Neuronal stem cell (in vitro differentiated cells): ENCODE measurements at regions not wholly inside any gene's neighbourhood (a gene's known extent, or its start where the extent isn't known, plus 50 kb on each side); places are given as distances from the start of the nearest gene placed in this dataset.

Source experiments
- DNase-seq: peaks from one replicate; pipeline ENCODE4 v3.0.0-alpha.2; 2013; ENCODE audit warnings: low spot score
- H2AFZ ChIP-seq: one replicate; pipeline ENCODE4 v1.6.1; 2013; ENCODE audit warnings: mild to moderate bottlenecking, low read length, inconsistent platforms
- H2AK5ac ChIP-seq: 2 replicates; pipeline ENCODE4 v1.6.1; 2013; ENCODE audit warnings: low read depth, mild to moderate bottlenecking, inconsistent platforms, low read length, moderate library complexity, mixed read lengths
- H2BK120ac ChIP-seq: 2 replicates; pipeline ENCODE4 v1.6.1; 2013; ENCODE audit warnings: low read depth, mild to moderate bottlenecking, inconsistent platforms, low read length, moderate library complexity, mixed read lengths
- H2BK12ac ChIP-seq: one replicate; pipeline ENCODE4 v1.6.1; 2013; ENCODE audit warnings: low read length, inconsistent platforms
- H2BK15ac ChIP-seq: 2 replicates; pipeline ENCODE4 v1.6.1; 2013; ENCODE audit warnings: mild to moderate bottlenecking, low read length, inconsistent platforms, mixed read lengths
- H2BK5ac ChIP-seq: one replicate; pipeline ENCODE4 v1.6.1; 2013; ENCODE audit warnings: inconsistent platforms, mild to moderate bottlenecking, low read length, moderate library complexity
- H3K14ac ChIP-seq: one replicate; pipeline ENCODE4 v1.6.1; 2013; ENCODE audit warnings: low read length, inconsistent platforms
- H3K18ac ChIP-seq: 2 replicates; pipeline ENCODE4 v1.6.1; 2013; ENCODE audit warnings: low read length, inconsistent platforms
- H3K23ac ChIP-seq: 2 replicates; pipeline ENCODE4 v1.6.1; 2013; ENCODE audit warnings: low read depth, mild to moderate bottlenecking, mixed read lengths, low read length, inconsistent platforms; ENCODE audit not compliant: poor library complexity
- H3K27ac ChIP-seq: replicated peaks from 3 replicates; pipeline ENCODE4 v1.5.1; 2013; ENCODE audit warnings: low read length, inconsistent platforms
- H3K27me3 ChIP-seq, 3 experiments: 2 replicates each; pipeline ENCODE4 v1.6.1; 2013; ENCODE audit warnings: low read length in 3 of 3, mild to moderate bottlenecking in 2 of 3, inconsistent platforms in 1 of 3, low read depth in 1 of 3, mixed read lengths in 1 of 3, moderate library complexity in 1 of 3; ENCODE audit not compliant: control insufficient read depth in 3 of 3, insufficient read depth in 3 of 3
- H3K36me3 ChIP-seq, 2 donors: replicated peaks in 1 of 2; 2 replicates each; pipeline ENCODE4 v1.6.1; 2013; ENCODE audit warnings: low read length in 2 of 2; ENCODE audit not compliant: control insufficient read depth in 2 of 2, insufficient read depth in 2 of 2
- H3K4ac ChIP-seq: 2 replicates; pipeline ENCODE4 v1.6.1; 2013; ENCODE audit warnings: inconsistent platforms, mild to moderate bottlenecking, low read length, moderate library complexity
- H3K4me1 ChIP-seq, 2 donors: 1 replicate in 1 of 2; 2 replicates in 1 of 2; pipeline ENCODE4 v1.6.1; 2013; ENCODE audit warnings: low read length in 2 of 2, low read depth in 1 of 2; ENCODE audit not compliant: control insufficient read depth in 2 of 2, insufficient read depth in 1 of 2
- H3K4me2 ChIP-seq: one replicate; pipeline ENCODE4 v1.6.1; 2013; ENCODE audit warnings: mild to moderate bottlenecking, low read length, inconsistent platforms; ENCODE audit not compliant: insufficient read depth, poor library complexity, severe bottlenecking
- H3K4me3 ChIP-seq, 2 donors: 2 replicates each; pipeline ENCODE4 v1.5.1; 2013; ENCODE audit warnings: low read length in 2 of 2, mild to moderate bottlenecking in 2 of 2, inconsistent platforms in 1 of 2, moderate library complexity in 1 of 2
- H3K79me1 ChIP-seq: one replicate; pipeline ENCODE4 v1.6.1; 2013; ENCODE audit warnings: low read depth, mild to moderate bottlenecking, inconsistent platforms, low read length, moderate library complexity
- H3K9ac ChIP-seq: one replicate; pipeline ENCODE4 v1.6.1; 2013; ENCODE audit warnings: mild to moderate bottlenecking, low read depth, low read length, inconsistent platforms; ENCODE audit not compliant: poor library complexity
- H3K9me3 ChIP-seq, 2 donors: replicated peaks in 1 of 2; 2 replicates each; pipeline versions ENCODE3 to v1.6.1; 2013; ENCODE audit warnings: low read length in 2 of 2, mild to moderate bottlenecking in 2 of 2, inconsistent platforms in 1 of 2, low read depth in 1 of 2, mixed read lengths in 1 of 2, moderate library complexity in 1 of 2; ENCODE audit not compliant: control insufficient read depth in 2 of 2, insufficient read depth in 1 of 2
- H4K8ac ChIP-seq: one replicate; pipeline ENCODE4 v1.6.1; 2013; ENCODE audit warnings: low read depth, mild to moderate bottlenecking, inconsistent platforms, low read length, moderate library complexity
- H4K91ac ChIP-seq: one replicate; pipeline ENCODE4 v1.6.1; 2013; ENCODE audit warnings: low read length, low read depth, mild to moderate bottlenecking, inconsistent platforms; ENCODE audit not compliant: poor library complexity
- WGBS, 2 donors: extraction: QIAGEN DNeasy Blood & Tissue Kit; methylation state at CpG; one replicate each; pipeline ENCODE4 v1.1.7; 2013; ENCODE audit warnings: missing lambda C conversion rate in 2 of 2, mixed read lengths in 1 of 2; ENCODE audit not compliant: insufficient read length in 2 of 2, insufficient replicate concordance in 1 of 2; ENCODE audit errors: extremely low coverage in 2 of 2; 5-methylcytosine and 5-hydroxymethylcytosine counted together

DNA sequence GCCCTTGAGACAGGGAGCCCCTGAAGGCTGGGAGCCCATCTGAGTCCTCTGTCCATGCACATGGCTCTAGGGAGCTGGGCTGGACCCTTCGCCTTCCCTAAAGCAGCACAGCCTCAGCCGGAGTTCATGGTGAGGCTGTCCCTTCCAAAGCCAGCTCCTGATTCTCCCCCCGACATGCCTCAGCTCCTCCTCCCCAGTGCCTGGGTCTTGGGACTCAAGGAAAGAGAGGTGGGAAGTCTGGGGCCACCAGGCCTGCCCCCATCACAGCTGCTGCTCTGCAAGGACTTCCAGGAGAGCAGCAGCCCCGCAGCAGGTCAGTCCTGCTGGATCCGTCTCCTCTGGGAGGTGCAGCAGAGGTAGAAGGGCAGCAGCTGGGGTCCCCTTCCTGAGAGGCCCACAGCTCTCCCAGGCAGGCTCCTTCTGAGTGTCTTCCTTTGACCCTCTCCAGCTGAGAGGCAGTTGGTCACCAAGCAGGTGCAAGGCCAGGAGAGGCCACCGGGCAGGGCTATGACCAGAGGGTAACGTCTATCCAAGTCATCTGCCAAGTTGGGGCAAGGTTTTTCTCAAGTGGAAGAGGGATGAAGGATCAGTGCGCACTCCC lies 90.5 kb downstream of the ADRA2C start:
- WGBS, 2 donors = no CpG with 5 or more reads among the region's 8 CpGs

DNA sequence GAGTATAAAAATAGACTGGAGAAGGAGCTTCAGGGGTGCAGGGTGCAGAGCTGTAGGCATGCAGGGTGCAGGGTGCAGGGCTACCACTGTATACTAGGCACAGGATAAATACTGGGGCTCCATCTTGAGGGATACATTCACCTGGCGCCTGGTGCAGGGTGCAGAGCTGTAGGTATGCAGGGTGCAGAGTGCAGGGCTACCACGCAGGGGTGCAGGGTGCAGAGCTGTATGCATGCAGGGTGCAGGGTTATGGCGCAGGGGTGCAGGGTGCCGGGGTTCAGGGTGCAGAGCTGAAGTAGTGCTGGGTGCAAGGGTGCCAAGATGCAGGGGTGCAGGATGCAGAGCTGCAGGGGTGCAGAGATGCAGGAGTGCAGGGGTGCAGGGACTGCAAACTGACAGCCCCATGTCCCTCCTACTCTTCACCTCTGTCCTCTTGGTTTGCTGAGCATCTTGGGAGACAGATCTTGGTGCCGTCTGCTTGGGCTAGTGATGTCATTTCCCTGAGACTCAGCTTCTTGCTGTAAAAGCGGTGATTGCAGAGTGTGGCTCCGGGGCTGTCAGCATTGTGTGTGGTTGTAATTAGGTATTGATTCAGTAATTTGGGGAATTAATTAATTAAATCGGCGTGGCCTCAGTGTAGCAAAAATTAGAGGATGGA lies 91.2 kb downstream of the ADRA2C start:
- H3K36me3 ChIP-seq = no peaks in the 10 kb centered on the region

More for the DNA sequence above, 90.5 kb downstream of the ADRA2C start:
- Histone ChIP-seq H2BK120ac (peak overlapping the region; percentile 16), H2AK5ac (peak overlapping the region; percentile 20), H4K91ac (no peak overlapping the region), H3K4me2 (no peak overlapping the region), H3K36me3 (no peaks in the 10 kb centered on the region), H3K27ac (no peak overlapping the region), H3K4me1 (peaks cover 0 to 3% of the 10 kb centered on the region in 2 donors), H3K9ac (no peak overlapping the region), H2BK12ac (no peak overlapping the region), H2BK5ac (peak overlapping the region; percentile 10), H3K4ac (no peak overlapping the region), H2BK15ac (no peak overlapping the region), H3K27me3 (peaks cover 0 to 47% (median 0%) of the 10 kb centered on the region in 3 experiments), H2AFZ (no peak overlapping the region), H3K4me3 (no peak overlapping the region), H4K8ac (no peak overlapping the region), H3K79me1 (no peaks in the 10 kb centered on the region), H3K14ac (no peak overlapping the region), H3K9me3 (peaks cover 0 to 1% of the 10 kb centered on the region in 2 donors), H3K23ac (no peak overlapping the region), H3K18ac (peak overlapping the region; percentile 4)
- DNase-seq = no peak

DNA sequence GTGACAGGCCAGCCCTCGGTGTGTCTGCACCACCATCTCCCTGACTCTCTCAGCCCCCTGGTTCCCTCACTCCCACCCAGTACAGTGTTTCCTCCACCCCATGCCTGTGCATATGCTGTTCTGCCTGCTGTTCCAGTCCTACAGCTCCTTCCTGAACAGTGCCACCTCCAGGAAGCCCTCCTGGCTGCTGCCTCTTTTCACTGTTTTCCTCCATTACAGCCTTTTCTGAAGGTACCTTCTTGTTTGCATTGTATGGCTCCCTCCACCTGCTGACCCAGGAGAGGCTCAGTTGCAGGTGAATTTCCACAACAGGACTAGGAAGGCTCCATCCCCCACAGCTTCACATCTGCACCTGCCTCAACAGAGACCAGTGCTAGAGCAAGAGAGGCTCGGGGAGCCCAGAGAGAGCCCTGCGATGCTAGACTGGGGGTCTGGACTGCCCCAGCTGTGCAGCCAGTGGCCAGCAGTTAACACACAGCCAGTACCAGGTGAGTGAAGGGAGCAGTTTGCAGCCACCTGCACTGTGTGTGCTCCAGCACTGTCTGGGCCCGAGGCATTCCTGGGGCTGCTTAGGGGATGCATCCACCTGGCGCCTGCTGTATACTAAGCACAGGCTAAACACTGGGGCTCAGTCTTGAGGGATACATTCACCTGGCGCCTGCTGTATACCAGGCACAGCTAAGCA lies 92.0 kb downstream of the ADRA2C start:
- H3K4me2 ChIP-seq = no peak overlapping the region
- no peak overlapping the region for H3K4me3 ChIP-seq
- H4K8ac ChIP-seq = no peak overlapping the region
- H2BK5ac ChIP-seq = no peak overlapping the region
- WGBS, 2 donors = no CpG with 5 or more reads among the region's 6 CpGs
- no peak overlapping the region for H2BK15ac ChIP-seq
- H3K23ac ChIP-seq = no peak overlapping the region
- no peak for DNase-seq
- peak overlapping the region; percentile 48 for H2AK5ac ChIP-seq
- H3K4me1 ChIP-seq = peaks cover 0 to 14% of the 10 kb centered on the region in 2 donors
- H3K18ac ChIP-seq = peak overlapping the region; percentile 67
- H2BK120ac ChIP-seq = no peak overlapping the region
- H3K14ac ChIP-seq = no peak overlapping the region
- no peaks in the 10 kb centered on the region for H3K79me1 ChIP-seq
- no peak overlapping the region for H3K4ac ChIP-seq
- no peak overlapping the region for H3K27ac ChIP-seq
- H3K27me3 ChIP-seq = peaks cover 0 to 53% (median 0%) of the 10 kb centered on the region in 3 experiments
- H3K9ac ChIP-seq = peak overlapping the region; percentile 9
- H4K91ac ChIP-seq = no peak overlapping the region
- H3K9me3 ChIP-seq = peaks cover 0 to 2% of the 10 kb centered on the region in 2 donors
- H2BK12ac ChIP-seq = no peak overlapping the region
- H2AFZ ChIP-seq = no peak overlapping the region
- no peaks in the 10 kb centered on the region for H3K36me3 ChIP-seq

More for the DNA sequence above, 91.2 kb downstream of the ADRA2C start:
- WGBS, 2 donors = no CpG with 5 or more reads among the region's 9 CpGs
- no peak overlapping the region for H3K4me2 ChIP-seq
- H4K8ac ChIP-seq = no peak overlapping the region
- H2BK12ac ChIP-seq = no peak overlapping the region
- peak overlapping the region; percentile 67 for H3K18ac ChIP-seq
- no peak overlapping the region for H4K91ac ChIP-seq
- no peak overlapping the region for H2AFZ ChIP-seq
- no peaks in the 10 kb centered on the region for H3K79me1 ChIP-seq
- H3K27me3 ChIP-seq = peaks cover 0 to 54% (median 0%) of the 10 kb centered on the region in 3 experiments
- peak overlapping the region; percentile 30 for H2BK15ac ChIP-seq
- H3K9me3 ChIP-seq = peaks cover 0 to 2% of the 10 kb centered on the region in 2 donors
- H3K4me3 ChIP-seq = no peak overlapping the region
- no peak overlapping the region for H3K27ac ChIP-seq
- H3K4ac ChIP-seq = no peak overlapping the region
- DNase-seq = no peak
- no peak overlapping the region for H3K23ac ChIP-seq
- H3K14ac ChIP-seq = no peak overlapping the region
- H2BK120ac ChIP-seq = no peak overlapping the region
- H3K4me1 ChIP-seq = peaks cover 0 to 10% of the 10 kb centered on the region in 2 donors
- no peak overlapping the region for H3K9ac ChIP-seq
- no peak overlapping the region for H2AK5ac ChIP-seq
- H2BK5ac ChIP-seq = peak overlapping the region; percentile 10
